ENCODE measurements at regions not wholly inside any gene's neighbourhood (a gene's known extent, or its start where the extent isn't known, plus 50 kb on each side); places are given as distances from the start of the nearest gene placed in this dataset.
"Not testable (repeated sequence)": the region's sequence is repeated elsewhere in the genome, so short reads cannot be mapped to it uniquely, and the experiment has no call there.

- H3K27ac ChIP-seq; H3K9me3 ChIP-seq; intact Hi-C loops (cut with DNase I); DNase-seq; H3K36me3 ChIP-seq; H3K4me1 ChIP-seq; H3K4me3 ChIP-seq; H3K27me3 ChIP-seq: not testable (repeated sequence)
- WGBS, 2 donors: 28 to 31% methylated on average over 3 of the region's 3 CpGs
These were observed 794.2 kb upstream of the TPTE start for GRCh38 chr21:9727187-9727586.

DNA sequence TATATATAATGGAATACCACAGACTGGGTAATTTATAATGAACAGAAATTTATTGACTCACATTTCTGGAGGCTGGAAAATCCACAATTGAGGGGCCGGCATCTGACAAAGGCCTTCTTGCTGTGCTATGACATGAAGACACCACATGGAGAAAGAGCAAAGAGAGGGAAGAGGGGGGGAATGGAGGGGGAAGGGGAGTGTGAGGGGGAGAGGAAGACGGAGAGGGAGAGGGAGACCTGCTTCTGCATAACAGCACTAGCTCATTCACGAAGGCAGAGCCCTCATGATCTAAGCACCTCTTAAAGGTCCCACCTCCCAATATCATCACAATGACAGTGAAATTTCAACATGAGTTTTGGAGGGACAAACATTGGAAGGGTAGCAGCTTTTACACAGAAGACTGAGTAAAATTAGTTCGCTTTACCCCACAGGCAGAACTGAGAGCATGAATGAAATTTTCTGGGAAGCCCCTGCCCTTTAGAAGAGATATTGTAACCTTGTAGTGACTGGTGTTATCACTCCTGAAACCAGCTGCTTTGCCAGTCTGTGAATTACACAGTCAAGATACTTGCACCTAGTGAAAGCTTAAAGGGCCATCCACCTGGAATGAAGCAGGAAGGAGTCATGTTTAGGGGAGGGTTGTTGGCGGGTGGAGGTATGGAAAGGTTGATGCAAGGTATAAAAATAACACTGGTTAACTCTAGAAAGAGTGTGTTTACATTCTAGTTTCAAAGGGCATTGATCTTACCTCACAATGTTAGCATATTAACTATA, 793.0 kb upstream of the TPTE start:
- intact Hi-C loops (cut with DNase I); H3K27ac ChIP-seq; H3K36me3 ChIP-seq; H3K9me3 ChIP-seq; H3K27me3 ChIP-seq; H3K4me1 ChIP-seq; DNase-seq; H3K4me3 ChIP-seq: not testable (repeated sequence)
- 47 to 54% methylated on average over 5 of the region's 5 CpGs for WGBS, 2 donors

DNA sequence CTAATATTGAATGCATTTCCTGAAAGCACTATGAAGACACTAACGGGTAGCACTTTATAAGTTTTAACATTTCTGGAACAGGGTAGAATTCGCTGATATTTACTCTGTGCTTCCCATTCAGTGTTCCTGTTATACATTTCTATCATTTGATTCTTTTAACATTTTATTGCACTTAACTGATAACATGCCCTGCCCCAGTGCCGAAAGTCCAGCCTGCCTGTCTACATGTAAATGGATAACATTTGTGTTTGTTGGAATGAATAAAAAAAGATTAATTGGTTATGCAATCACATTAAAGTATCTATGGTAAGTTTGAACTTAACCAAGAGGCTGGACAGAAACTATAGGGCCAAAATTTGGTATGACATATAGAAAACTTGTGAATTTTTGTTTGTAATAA, 790.5 kb upstream of the TPTE start:
- Histone ChIP-seq H3K4me3 (no peak overlapping the region), H3K27ac (no peak overlapping the region), H3K27me3 (no peaks in the 10 kb centered on the region), H3K9me3 (peaks cover 0 to 19% (median 7%) of the 10 kb centered on the region in 3 donors), H3K36me3 (no peaks in the 10 kb centered on the region), H3K4me1 (no peaks in the 10 kb centered on the region)
- intact Hi-C loops (cut with DNase I): no loop called here
- no peak for DNase-seq
- no peak for TF ChIP-seq POLR2A (IDR thresholded peaks at IDR 0.05)
- no peak for TF ChIP-seq CTCF (IDR thresholded peaks at IDR 0.05)
- WGBS, 2 donors: 64 to 77% methylated on average over 3 of the region's 3 CpGs

- H3K4me3 ChIP-seq; H3K4me1 ChIP-seq; DNase-seq; H3K27me3 ChIP-seq; H3K36me3 ChIP-seq; H3K27ac ChIP-seq; intact Hi-C loops (cut with DNase I): not testable (repeated sequence)
- H3K9me3 ChIP-seq: peaks cover 0 to 24% (median 7%) of the 10 kb centered on the region in 3 donors
- 68 to 74% methylated on average over 5 of the region's 5 CpGs for WGBS, 2 donors
These were observed 790.1 kb upstream of the TPTE start for GRCh38 chr21:9731317-9731716.

DNA sequence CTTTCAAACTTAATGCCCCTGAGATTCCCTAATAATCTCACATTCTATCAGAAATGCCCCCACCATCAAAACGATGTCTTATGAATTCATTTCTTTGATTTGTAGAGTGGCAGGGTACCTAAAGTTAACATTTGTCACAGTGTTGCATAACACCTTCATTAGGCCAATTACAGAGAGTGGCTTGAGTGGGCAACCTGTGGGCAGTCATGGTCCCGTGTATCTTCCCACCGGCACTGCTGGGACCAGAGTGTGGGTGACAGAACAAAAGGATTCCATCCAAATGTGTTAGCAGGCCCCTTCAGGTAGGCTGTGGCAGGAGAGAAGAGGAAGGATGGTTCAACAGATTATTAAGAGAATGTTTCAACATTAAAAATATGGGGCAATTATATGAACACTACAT, 788.8 kb upstream of the TPTE start:
- peaks cover 0 to 35% (median 15%) of the 10 kb centered on the region in 3 donors for H3K9me3 ChIP-seq
- H3K27ac ChIP-seq; H3K4me3 ChIP-seq; H3K4me1 ChIP-seq; intact Hi-C loops (cut with DNase I); H3K36me3 ChIP-seq; H3K27me3 ChIP-seq; DNase-seq: not testable (repeated sequence)
- 45 to 54% methylated on average over 3 of the region's 3 CpGs for WGBS, 2 donors

- H3K4me3 ChIP-seq; H3K27me3 ChIP-seq; H3K4me1 ChIP-seq; intact Hi-C loops (cut with DNase I); H3K36me3 ChIP-seq; H3K27ac ChIP-seq; DNase-seq: not testable (repeated sequence)
- H3K9me3 ChIP-seq: peaks cover 0 to 42% (median 27%) of the 10 kb centered on the region in 3 donors
- 43 to 47% methylated on average over 6 of the region's 6 CpGs for WGBS, 2 donors
These were observed 787.4 kb upstream of the TPTE start for GRCh38 chr21:9733761-9734558.

- Histone ChIP-seq H3K27me3 (no peaks in the 10 kb centered on the region), H3K9me3 (peaks cover 0 to 49% (median 37%) of the 10 kb centered on the region in 3 donors), H3K27ac (no peak overlapping the region), H3K36me3 (no peaks in the 10 kb centered on the region), H3K4me1 (no peaks in the 10 kb centered on the region), H3K4me3 (no peak overlapping the region)
- TF ChIP-seq CTCF (IDR thresholded peaks at IDR 0.05): no peak
- no peak for TF ChIP-seq POLR2A (IDR thresholded peaks at IDR 0.05)
- DNase-seq: no peak
- whole genome bisulfite sequencing, 2 donors: 66 to 70% methylated on average over 18 to 20 of the region's 21 CpGs
- intact Hi-C loops (cut with DNase I): no loop called here
These were observed 785.9 kb upstream of the TPTE start for GRCh38 chr21:9735421-9735961.

DNA sequence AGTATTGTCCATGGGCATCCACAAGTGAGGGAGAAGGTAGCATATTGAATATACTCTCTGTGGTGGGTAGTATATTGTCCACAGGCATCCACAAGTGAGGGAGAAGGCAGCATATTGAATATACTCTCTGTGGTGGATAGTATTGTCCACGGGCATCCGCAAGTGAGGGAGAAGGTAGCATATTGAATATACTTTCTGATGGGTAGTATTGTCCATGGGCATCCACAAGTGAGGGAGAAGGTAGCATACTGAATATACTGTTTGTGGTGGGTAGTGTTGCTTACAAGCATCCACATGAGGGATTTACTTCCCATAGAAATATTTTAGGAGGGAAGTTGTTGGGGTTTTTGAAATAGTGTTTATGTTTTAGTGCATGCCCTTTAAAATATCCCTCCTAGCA, 784.1 kb upstream of the TPTE start:
- H3K4me1 ChIP-seq; H3K27ac ChIP-seq; H3K27me3 ChIP-seq; DNase-seq; intact Hi-C loops (cut with DNase I); H3K36me3 ChIP-seq; H3K4me3 ChIP-seq: not testable (repeated sequence)
- WGBS, 2 donors: 66 to 70% methylated on average over 2 of the region's 2 CpGs
- H3K9me3 ChIP-seq: peaks cover 0 to 57% (median 37%) of the 10 kb centered on the region in 3 donors

DNA sequence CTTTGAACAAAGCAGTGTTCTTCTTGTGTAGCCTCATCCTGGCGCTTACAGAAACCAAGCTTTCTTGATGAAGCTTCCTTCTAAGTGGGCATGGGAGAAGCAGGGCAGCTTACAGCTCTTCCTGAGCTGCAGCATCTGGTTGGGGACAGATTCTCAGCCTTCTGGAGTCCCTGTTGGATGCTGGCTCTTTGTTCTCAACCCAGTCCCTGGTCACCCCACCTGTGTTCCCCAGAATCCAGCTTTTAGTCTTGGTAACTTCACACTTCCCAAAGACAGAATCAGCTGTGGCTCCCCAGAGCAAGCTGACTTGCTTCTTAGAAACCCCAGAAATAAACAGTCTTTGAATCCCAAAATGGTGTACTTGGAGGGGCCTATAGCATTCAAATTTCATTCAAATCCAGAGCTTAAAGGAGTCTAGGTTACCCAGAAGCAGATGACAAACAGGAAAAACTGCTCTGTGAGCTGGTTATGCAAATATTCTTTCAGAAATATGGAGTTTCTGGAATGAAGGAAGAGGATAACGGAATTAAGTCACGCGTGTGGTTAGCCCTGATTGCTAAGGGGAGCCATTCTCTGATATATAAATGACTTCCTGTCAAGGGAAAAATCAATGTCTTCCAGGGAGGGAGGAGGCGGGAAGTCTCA, 783.4 kb upstream of the TPTE start:
- DNase-seq; H3K4me1 ChIP-seq; intact Hi-C loops (cut with DNase I); H3K27me3 ChIP-seq; H3K27ac ChIP-seq; H3K4me3 ChIP-seq; H3K36me3 ChIP-seq: not testable (repeated sequence)
- WGBS, 2 donors: 44 to 50% methylated on average over 5 of the region's 5 CpGs
- H3K9me3 ChIP-seq: peaks cover 0 to 52% (median 37%) of the 10 kb centered on the region in 3 donors

Data from esophagus squamous epithelium (tissue), 5 donors.